ENCODE measurements at regions not wholly inside any gene's neighbourhood (a gene's known extent, or its start where the extent isn't known, plus 50 kb on each side); places are given as distances from the start of the nearest gene placed in this dataset.

GRCh38 chr16:51030516-51030915 is 120.6 kb downstream of the SALL1 start:
- WGBS, 2 donors, result 54 to 65% methylated on average over 4 of the region's 4 CpGs
- TF ChIP-seq CTCF (IDR thresholded peaks at IDR 0.05) (no peak), EP300 (IDR thresholded peaks at IDR 0.05) (no peak), POLR2A (IDR thresholded peaks at IDR 0.05) (no peak)
- DNase-seq (ENCODE audit: low spot score in 2 of 2), result no peak

GRCh38 chr16:51025588-51026290 is 125.3 kb downstream of the SALL1 start:
- Histone ChIP-seq H3K27me3 (no peaks in the 10 kb centered on the region), H3K27ac (no peak overlapping the region), H3K4me3 (no peak overlapping the region), H3K9me3 (no peaks in the 10 kb centered on the region), H3K4me1 (no peaks in the 10 kb centered on the region), H3K36me3 (no peaks in the 10 kb centered on the region)
- WGBS, 2 donors, result 53 to 64% methylated on average over 4 of the region's 4 CpGs
- TF ChIP-seq POLR2A (IDR thresholded peaks at IDR 0.05) (no peak), CTCF (IDR thresholded peaks at IDR 0.05) (no peak), EP300 (IDR thresholded peaks at IDR 0.05) (no peak)
- no peak for DNase-seq (ENCODE audit: low spot score in 2 of 2)

More at GRCh38 chr16:51030516-51030915, 120.6 kb downstream of the SALL1 start:
- Histone ChIP-seq H3K4me1 (no peaks in the 10 kb centered on the region), H3K27me3 (no peaks in the 10 kb centered on the region), H3K9me3 (no peaks in the 10 kb centered on the region), H3K27ac (no peak overlapping the region), H3K4me3 (no peak overlapping the region), H3K36me3 (no peaks in the 10 kb centered on the region)

- whole genome bisulfite sequencing, 2 donors, result 44 to 45% methylated on average over 6 of the region's 6 CpGs
- no peak for TF ChIP-seq POLR2A (IDR thresholded peaks at IDR 0.05)
- TF ChIP-seq CTCF (IDR thresholded peaks at IDR 0.05), result no peak
- no peak for TF ChIP-seq EP300 (IDR thresholded peaks at IDR 0.05)
- DNase-seq (ENCODE audit: low spot score in 2 of 2), result no peak
- H3K27ac ChIP-seq, result no peak overlapping the region
- no peaks in the 10 kb centered on the region for H3K4me1 ChIP-seq
- H3K27me3 ChIP-seq, result no peaks in the 10 kb centered on the region
- no peaks in the 10 kb centered on the region for H3K9me3 ChIP-seq
- H3K36me3 ChIP-seq, result no peaks in the 10 kb centered on the region
- no peak overlapping the region for H3K4me3 ChIP-seq
Observed at GRCh38 chr16:51024703-51025102, 126.4 kb downstream of the SALL1 start.

GRCh38 chr16:51022955-51023354 is 128.1 kb downstream of the SALL1 start:
- H3K9me3 ChIP-seq, result no peaks in the 10 kb centered on the region
- H3K4me3 ChIP-seq, result no peak overlapping the region
- TF ChIP-seq CTCF (IDR thresholded peaks at IDR 0.05) (no peak), POLR2A (IDR thresholded peaks at IDR 0.05) (no peak), EP300 (IDR thresholded peaks at IDR 0.05) (no peak)
- WGBS, 2 donors, result 67 to 74% methylated on average over 5 of the region's 5 CpGs
- DNase-seq (ENCODE audit: low spot score in 2 of 2), result no peak
- H3K36me3 ChIP-seq, result no peaks in the 10 kb centered on the region
- no peak overlapping the region for H3K27ac ChIP-seq
- no peaks in the 10 kb centered on the region for H3K27me3 ChIP-seq
- H3K4me1 ChIP-seq, result no peaks in the 10 kb centered on the region

- WGBS, 2 donors, result 59 to 68% methylated on average over 4 of the region's 4 CpGs
- no peaks in the 10 kb centered on the region for H3K27me3 ChIP-seq
- no peaks in the 10 kb centered on the region for H3K4me1 ChIP-seq
- H3K36me3 ChIP-seq, result no peaks in the 10 kb centered on the region
- H3K4me3 ChIP-seq, result no peak overlapping the region
- H3K27ac ChIP-seq, result no peak overlapping the region
- TF ChIP-seq CTCF (IDR thresholded peaks at IDR 0.05) (no peak), EP300 (IDR thresholded peaks at IDR 0.05) (no peak), POLR2A (IDR thresholded peaks at IDR 0.05) (no peak)
- H3K9me3 ChIP-seq, result no peaks in the 10 kb centered on the region
- no peak for DNase-seq (ENCODE audit: low spot score in 2 of 2)
Observed at GRCh38 chr16:51019617-51020016, 131.5 kb downstream of the SALL1 start.

Data from tibial nerve (tissue), 4 donors.